GM18868 (cell line): ENCODE measurements at regions not wholly inside any gene's neighbourhood (a gene's known extent, or its start where the extent isn't known, plus 50 kb on each side); places are given as distances from the start of the nearest gene placed in this dataset.
"Not testable (repeated sequence)": the region's sequence is repeated elsewhere in the genome, so short reads cannot be mapped to it uniquely, and the experiment has no call there.

ENCODE experiments used
- ATAC-seq: cut with Tn5 transposase; IDR thresholded peaks from one replicate; pipeline ENCODE4 v1.9.1; 2021; ENCODE audit warnings: mild to moderate bottlenecking, moderate library complexity; ENCODE audit not compliant: unreplicated experiment

DNA sequence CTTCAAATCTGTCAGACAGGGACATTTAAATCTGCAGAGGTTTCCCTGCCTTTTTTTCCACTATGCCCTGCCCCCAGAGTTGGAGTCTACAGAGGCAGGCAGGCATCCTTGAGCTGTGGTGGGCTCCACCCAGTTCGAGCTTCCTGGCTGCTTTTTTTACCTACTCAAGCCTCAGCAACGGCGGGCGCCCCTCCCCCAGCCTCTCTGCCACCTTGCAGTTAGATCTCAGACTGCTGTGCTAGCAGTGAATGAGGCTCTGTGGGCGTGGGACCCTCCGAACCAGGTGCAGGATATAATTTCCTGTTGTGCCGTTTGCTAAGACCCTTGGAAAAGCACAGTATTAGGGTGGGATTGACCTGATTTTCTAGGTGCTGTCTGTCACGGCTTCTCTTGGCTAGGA, 765.2 kb upstream of the NOVA1 start:
- ATAC-seq: not testable (repeated sequence)

DNA sequence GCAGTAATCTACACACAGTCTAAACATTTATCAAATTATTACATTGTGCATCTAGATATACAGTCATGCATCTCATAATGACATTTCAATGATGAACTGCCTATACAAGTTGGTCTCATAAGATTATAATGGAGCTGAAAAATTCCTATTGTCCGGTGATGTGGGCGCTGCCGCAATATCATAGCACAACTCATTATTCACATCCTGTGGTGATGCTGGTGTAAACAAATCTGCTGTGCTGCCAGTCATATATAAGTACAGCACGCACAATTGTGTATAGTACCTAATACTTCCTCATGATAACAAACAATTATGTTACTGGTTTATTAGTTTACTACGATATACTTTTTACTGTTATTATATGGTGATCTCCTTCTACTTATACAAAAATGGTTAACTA, 768.8 kb upstream of the NOVA1 start:
- no peak for ATAC-seq

DNA sequence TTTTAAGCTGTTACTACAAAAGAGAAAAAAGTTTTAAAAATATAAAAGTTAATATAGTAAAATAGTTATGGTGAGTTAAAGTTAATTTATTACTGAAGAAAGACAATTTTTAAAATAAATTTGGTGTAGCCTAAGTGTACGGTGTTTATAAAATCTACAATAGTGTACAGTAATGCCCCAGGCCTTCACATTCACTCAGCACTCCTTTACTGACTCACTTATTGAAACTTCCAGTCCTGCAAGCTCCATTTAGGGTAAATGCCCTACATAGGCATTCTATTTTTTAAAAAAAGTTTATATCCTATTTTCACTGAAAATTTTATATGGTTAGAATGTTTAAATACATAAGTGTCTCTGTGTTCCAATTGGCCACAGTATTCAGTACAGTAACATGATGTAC, 769.5 kb upstream of the NOVA1 start:
- no peak for ATAC-seq

DNA sequence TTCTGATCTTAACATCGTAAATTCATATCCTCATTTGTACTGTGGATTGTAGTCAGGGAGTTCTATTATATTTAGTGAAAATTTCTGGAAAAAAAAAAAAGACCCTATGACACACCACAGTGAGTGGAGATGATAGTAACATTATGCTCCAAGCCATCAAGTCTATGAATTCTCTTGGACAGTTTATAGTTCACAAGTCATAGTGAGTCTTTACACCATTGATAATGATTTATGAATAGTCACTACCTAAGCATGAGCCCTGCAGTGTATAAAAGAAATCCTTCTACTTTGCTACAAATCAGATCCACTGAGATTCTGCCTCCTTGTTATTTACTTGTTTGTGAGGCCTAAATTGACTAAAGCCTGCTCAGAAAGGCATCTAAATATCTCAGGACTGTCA, 772.2 kb upstream of the NOVA1 start:
- ATAC-seq: no peak

DNA sequence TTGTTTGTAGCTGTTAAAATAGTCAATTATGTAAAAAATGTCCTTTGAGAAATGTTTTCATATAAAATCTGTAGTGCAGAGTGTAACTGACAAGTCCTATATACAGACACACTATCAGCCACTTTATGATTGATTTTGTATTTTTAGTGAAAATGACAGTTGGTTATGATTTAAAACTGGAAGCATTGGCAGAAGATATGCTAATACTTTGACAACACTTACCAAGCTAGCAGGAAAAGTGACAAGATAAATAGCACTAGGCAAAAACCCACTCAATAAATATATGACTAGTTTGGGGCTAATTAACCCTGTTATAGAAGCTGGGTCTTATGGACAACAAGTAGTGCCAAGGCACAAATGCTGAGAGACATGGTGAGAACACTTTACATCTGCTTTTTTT, 772.9 kb upstream of the NOVA1 start:
- ATAC-seq: no peak

DNA sequence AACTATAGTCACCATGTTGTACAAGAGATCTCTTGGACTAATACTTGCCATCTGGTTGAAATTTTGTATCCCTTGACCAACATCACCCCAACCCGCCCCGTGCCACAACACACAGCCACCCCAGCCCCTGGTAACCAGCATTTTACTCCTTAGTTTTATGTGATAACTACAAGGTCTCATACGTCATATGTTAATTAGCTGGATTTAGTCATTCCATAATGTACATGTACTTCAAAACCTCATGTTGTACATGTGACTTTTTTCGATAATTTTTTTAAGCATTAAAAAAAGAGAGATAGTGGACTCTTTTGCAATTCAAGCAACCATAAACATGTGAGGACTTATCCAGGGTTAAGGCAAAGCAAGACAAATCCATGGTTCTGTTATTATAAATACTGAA, 773.4 kb upstream of the NOVA1 start:
- no peak for ATAC-seq

DNA sequence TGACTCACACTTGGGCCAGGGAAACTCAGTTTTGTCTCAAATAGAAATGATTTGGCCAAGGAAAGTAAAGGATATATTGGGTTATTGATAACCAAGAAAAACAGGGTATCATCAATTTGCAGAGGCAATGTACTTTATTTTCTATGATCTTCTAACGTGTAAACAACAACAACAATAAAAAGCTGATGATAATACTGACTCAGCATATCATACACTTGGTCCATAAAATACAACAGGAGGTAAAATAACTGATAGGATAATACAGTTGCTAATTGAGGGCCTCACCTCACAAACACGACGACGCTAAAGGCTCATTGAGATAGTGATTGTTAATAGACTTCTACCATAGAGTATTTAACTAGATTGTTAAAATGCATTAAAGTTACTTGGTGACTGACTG, 774.0 kb upstream of the NOVA1 start:
- no peak for ATAC-seq

DNA sequence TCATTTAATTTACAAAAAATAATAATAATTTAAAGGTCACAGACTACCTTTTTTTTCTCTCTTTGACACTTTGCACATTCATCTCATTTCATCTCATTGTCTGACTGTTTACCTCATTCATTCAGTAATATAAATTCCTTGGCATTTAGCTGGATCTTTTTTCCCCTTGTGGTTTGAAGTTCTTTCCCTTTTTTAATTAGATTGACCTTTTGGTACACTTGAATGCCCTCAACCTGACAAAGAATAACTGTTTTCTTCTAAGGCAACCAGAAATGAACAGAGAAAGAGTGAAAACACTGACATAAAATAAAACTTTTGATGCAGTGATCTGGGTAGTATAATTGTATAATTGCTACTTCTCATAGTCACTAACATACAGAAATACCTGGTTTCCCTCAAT, 774.9 kb upstream of the NOVA1 start:
- ATAC-seq: no peak

DNA sequence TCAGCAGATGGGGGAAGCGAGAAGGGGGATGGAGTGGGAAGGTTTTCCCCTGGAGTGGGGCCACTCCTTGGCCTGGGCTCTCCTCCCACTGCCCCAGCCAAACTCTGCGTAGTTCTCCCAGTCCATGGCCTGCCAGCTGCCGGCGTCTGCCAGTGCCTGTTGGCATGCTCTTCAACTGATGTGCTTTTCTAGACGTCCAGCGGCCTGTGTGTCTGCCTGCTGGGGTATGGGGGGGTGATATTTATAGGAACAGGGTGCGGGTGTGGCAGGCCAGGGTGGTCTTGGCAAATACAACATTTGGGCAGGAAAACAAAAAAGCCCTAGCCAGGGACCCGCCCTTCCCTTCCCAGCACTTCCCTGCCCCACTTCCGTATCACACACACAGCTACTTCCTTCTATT, 786.3 kb upstream of the NOVA1 start:
- ATAC-seq: no peak

DNA sequence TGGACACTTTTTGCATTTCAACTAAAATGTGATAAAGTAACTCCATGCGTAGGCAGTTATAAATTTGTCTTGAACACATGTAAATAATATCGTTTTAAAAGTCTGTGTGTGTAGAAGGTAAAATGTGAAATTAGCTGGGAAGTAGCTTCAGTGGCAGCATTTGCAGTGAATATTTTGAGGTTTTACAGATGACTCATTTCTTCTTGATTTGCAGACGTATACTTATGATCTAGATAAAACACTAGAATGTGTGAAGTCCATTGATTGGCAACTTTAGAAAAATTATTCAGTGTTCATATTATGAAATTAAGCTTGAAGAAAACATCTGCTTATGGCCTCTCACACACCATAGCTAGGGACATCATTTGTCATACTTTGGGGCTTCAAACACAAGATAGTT, 788.6 kb upstream of the NOVA1 start:
- ATAC-seq: no peak

DNA sequence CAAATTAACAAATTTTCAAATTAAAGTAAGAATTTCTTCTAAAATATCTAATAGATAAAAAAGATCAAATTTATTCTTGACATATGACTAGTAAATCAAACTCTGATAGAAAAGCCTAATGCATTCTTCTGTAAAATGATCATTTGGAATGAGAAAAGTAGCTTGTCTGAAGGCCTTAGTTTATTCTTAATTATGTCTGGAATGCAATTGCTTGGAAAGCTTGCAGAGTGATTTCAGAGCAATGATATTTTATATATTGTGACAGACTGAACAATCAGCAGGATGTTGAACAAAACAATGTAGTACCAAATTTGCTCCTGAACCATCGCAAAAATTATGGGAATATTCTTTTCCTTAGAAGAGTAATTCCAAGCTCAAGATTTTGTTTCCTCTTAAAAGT, 789.6 kb upstream of the NOVA1 start:
- ATAC-seq: no peak

DNA sequence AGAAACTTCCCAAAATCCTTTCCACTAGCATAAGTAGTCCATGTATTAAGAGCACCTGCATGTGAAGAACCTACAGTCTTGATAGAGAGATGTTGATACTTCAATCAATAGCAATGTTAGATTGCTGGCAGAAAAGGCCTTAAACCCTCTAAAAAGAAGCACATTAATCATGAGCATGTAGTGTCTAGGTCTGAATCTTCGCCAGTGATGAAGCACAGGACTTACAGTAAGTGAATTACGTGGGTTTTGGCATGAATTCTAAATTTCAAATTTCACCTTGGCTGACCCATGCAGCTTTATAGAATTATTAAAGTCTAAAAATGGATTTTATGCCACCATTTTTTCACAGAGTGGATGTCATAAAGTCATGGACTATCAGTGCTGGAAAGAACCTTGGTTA, 791.6 kb upstream of the NOVA1 start:
- no peak for ATAC-seq

DNA sequence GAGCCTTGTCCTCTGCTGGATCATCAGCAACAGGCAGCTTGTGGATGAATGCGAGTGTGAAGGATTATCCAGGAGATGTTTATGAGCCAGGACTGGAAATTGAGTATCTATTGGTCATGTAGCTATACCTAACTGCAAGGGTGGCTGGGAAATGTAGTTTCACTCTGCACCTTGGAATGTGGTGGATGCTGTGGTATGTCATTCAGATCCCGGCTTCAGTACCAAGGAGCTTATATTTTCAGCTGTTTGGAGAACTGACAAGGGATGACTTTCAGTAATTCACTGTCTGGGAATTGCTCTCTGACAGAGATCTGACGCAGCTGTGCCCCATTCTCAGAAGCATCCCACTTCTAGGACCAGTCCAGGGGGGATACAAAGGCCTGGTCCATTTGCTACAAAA, 792.3 kb upstream of the NOVA1 start:
- no peak for ATAC-seq

DNA sequence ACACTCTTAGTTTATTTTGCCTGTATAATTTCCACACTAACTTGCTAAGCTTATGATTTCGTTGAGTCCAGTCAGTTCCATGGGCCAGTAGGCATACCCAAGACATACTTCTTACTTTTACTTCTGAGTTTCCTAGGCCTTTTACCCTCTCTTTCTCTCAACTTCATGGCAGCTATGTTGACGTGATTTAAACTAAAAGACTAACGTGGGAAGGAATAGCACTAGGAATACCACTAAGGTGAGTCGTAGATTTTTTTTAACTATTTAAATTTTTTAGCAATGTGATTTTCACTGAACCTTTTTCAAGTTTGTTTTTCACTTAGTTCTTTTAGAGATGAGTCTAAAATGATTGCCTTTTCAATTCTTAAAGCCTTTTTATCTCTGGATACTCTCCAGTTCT, 793.5 kb upstream of the NOVA1 start:
- no peak for ATAC-seq

DNA sequence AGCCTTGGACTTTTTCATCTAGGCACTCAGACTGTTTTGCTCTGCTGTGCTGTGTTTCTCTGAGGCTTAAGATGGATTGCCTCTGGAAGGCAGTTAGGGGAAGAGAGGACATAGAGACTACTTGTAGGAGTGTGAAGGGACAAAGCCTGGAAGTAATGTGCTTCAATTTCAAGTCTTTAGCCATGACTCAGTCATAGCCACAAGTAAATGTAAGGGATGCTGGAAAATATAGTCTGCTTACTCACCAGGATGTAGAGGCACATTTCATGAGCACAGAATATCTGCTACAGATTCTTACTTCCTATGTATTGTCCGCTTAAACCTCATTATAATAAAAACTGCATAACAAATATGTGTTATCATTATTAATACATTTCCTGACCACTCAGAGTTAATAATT, 794.3 kb upstream of the NOVA1 start:
- ATAC-seq: no peak

DNA sequence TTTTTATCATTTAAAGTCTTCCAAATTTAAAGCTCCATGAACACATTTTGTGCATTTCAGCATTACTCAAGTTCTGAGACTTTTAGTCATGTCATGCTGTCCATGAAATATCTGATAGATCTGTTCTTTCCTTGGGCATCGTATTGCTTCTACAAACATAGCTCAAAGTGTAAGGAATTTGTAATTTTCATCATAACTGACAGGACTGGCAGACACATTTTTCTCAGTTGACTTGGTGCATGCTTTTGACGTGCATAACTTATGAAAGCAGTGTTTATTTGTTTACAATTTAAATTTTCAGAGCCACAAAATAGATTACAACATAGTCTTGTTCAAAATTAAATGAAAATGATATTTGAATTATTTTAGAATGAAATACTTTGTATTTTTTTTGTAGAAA, 812.1 kb upstream of the NOVA1 start:
- no peak for ATAC-seq

DNA sequence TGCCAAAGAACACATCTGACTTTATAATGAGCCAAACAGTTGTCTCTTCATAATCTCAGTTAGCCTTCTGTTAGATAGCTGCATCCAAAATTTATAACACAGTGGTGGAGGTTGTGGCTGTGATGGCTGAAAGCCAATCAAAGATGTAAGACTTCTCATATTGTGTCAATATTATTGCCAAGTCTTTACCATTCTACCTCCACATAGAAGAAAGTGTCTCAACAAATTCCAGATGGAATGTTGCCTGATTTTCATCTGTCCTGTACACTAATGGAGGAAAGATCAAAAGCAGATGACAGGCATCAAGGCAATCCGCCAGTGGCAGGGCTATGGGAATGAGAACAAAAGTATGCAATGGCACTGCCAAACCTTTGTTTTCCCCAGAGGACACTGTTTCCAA, 813.1 kb upstream of the NOVA1 start:
- no peak for ATAC-seq

DNA sequence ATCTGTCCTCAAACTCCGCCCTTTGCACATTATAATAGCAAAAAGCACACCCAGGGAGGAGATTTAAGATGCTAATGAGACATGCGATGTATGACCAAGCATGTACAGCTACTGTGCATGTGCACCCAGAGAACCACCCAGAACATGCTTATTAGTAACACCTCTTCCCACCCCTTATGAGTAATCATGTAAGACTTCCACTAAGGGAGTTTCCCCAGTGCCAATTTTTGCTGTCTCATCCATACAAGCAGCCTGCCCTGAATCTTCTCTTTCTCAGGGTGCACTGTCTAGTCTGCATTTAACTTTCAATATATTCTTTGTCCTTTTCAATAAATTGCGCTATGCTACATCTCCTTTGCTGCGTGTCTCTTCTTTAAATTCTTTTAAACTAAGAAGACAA, 830.0 kb upstream of the NOVA1 start:
- ATAC-seq: no peak

DNA sequence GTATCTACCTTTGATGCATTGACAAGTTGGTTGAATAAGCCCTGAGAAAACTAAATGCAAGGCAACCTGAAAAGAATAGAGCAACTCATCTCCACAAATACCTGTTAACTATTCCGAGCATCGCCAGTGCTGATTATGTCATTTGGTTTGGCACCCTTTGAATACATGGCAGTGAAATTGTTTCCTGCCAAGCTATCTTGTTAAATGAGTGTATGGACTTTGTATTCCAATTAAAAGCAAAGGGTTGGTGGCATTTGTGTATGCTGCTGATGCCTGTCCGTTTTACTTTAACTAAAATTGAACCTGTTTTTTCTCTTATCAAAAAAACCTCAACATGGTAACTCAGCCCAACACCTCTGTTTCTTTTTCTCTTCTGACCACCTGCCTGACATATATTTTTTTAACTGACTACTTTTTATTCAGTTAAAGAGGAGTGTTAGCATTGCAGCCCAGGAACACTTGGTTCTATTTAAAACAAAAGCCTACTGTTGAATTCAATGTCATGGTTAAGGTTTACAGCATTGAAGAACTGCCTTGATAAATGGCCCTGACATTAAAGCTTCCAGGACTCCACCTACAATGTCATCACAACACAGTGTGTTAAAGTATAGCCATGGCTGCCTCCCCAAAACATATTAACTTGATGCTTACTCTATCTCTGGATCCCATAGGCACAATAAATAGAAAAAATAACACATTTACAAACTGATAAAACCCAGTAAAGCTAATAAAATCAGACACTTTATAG, 838.3 kb upstream of the NOVA1 start:
- ATAC-seq: no peak

DNA sequence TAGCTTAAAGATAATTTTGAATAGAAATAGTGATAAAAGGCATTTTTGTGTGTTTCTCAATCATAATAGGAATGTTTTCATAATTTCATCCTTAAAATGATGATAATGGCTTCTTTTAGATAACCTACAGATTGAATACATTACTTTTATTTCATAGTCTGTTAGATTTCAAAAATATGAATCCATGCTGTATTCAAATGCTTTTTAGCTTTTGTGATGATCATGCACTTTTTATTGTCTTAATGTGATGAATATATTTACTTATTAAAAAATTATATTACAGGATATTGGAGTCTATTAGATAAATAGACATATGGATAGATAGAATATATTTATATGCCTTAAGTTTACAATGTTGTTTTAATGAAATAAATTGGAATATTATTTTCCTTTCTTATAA, 886.8 kb upstream of the NOVA1 start:
- no peak for ATAC-seq

DNA sequence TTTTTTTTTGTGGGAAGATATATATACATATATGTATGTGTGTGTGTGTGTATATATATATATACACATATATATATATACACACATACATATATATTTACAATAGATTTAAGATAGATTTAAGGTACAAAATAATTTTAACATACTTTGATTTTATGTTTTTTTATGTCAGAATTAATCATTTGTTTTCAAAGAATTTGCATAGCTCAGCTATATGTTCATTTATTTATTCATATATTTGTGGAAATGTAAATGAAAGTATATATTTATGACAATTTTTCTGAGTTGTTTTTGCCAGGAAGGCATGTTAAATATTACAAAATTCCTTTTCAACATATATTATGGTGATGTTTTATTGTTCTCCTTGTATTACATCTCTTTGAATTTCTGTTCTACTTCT, 887.4 kb upstream of the NOVA1 start:
- ATAC-seq: no peak

DNA sequence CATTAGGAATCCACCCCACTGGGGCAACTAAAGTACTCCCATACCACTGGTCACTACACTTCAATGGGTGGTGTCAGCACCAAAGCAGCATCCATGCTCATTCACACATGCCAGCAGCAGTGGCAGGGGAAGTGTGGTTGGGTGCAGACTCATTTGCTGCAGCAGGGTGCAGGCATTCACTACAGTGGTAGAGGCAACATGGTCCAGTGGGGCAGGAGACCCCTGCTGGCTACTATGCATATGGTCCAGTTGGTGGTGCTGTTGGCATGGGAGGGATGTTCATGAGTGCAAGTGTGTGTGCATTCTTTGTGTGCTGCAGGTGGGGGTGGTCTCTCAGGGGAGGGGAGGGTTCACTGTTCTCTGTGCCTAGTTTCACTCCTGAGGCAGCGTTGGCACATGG, 908.4 kb upstream of the NOVA1 start:
- ATAC-seq: no peak

DNA sequence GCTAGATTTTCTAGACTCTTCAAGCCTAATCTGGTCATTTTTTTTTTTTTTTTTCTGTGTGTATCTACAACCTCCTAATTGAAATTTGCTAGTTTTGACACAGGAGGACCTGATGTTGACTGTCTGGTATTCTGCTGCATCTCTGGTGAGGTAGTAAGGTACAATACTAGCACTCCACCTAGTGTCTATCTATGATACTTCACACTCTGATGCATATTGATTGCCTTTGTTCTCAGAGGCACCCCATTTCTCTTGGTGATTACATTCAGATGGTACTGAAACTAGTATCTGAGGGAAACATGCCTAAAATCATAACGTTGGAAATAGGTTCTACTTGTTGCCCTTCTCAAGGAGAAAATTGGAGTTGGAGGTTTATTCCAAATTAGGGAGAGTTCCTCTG, 930.5 kb upstream of the NOVA1 start:
- ATAC-seq: peak; percentile 87

DNA sequence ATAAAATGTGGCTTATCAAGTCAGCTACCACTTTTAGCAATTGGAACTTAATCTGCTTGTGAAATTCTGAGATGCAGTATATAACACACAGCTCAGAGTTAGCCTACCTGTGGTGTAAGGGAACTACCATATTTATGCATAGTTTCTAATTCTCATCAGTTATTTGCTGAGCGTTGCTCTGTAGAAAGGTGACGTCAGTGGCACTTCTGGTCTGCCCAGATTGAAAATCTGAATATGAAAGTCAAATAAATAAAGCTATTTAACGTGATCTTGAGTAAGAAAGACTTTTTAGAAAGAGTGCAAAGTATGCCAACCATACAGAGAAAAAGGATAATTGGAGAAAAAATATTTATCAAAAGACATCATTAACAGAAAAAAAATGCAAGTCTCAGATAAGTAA, 938.9 kb upstream of the NOVA1 start:
- ATAC-seq: no peak
